DOHH2 (cell line): ENCODE measurements at regions not wholly inside any gene's neighbourhood (a gene's known extent, or its start where the extent isn't known, plus 50 kb on each side); places are given as distances from the start of the nearest gene placed in this dataset.

Experiments used
- H3F3A ChIP-seq: fragments of 200-600 bp; sonication (generic), shearing (Covaris generic); 2 replicates; pipeline ENCODE4 v1.6.0; 2016; ENCODE audit warnings: antibody characterized with exemption, mild to moderate bottlenecking; ENCODE audit not compliant: control insufficient read depth, insufficient read depth
- H3K27ac ChIP-seq: fragments of 200-600 bp; sonication (generic); 2 replicates; pipeline ENCODE4 v1.5.1; 2014; ENCODE audit warnings: low read depth, mild to moderate bottlenecking, low read length, moderate library complexity
- H3K27me3 ChIP-seq: fragments of 200-600 bp; sonication (generic); 2 replicates; pipeline ENCODE4 v1.6.1; 2014; ENCODE audit warnings: mild to moderate bottlenecking, low read length, mixed read lengths; ENCODE audit not compliant: control insufficient read depth
- H3K36me3 ChIP-seq: fragments of 200-600 bp; sonication (generic); 2 replicates; pipeline ENCODE4 v1.6.1; 2014; ENCODE audit warnings: mild to moderate bottlenecking, low read length, moderate library complexity, mixed read lengths; ENCODE audit not compliant: control insufficient read depth
- H3K4me1 ChIP-seq: fragments of 200-600 bp; sonication (generic); 2 replicates; pipeline ENCODE4 v1.6.1; 2014; ENCODE audit warnings: mild to moderate bottlenecking, low read length, mixed read lengths; ENCODE audit not compliant: control insufficient read depth
- H3K4me2 ChIP-seq: fragments of 200-600 bp; sonication (generic); 2 replicates; pipeline ENCODE4 v1.6.0; 2014; ENCODE audit warnings: mild to moderate bottlenecking, low read length, moderate library complexity
- H3K4me3 ChIP-seq: fragments of 200-600 bp; sonication (generic); 2 replicates; pipeline ENCODE4 v1.5.1; 2014; ENCODE audit warnings: mild to moderate bottlenecking, low read length, mixed read lengths
- H3K79me2 ChIP-seq: fragments of 200-600 bp; sonication (generic); 2 replicates; pipeline ENCODE4 v1.6.1; 2014; ENCODE audit warnings: mild to moderate bottlenecking, low read length, mixed read lengths; ENCODE audit not compliant: control insufficient read depth
- H3K9me2 ChIP-seq: fragments of 200-600 bp; sonication (generic); replicated peaks from 2 replicates; pipeline ENCODE4 v1.6.1; 2014; ENCODE audit warnings: mild to moderate bottlenecking, low read length, mixed read lengths; ENCODE audit not compliant: control insufficient read depth
- H3K9me3 ChIP-seq: fragments of 200-600 bp; sonication (generic); 2 replicates; pipeline ENCODE4 v1.6.1; 2014; ENCODE audit warnings: antibody characterized with exemption, low read length, mixed read lengths; ENCODE audit not compliant: control insufficient read depth, insufficient read depth
- H4K20me1 ChIP-seq: fragments of 200-600 bp; sonication (generic); 2 replicates; pipeline ENCODE4 v1.6.0; 2014; ENCODE audit warnings: low read depth, mild to moderate bottlenecking, antibody characterized with exemption, low read length, moderate library complexity; ENCODE audit not compliant: control insufficient read depth, insufficient read depth
- CTCF ChIP-seq: fragments of 200-600 bp; sonication (generic); IDR thresholded peaks from one replicate; pipeline ENCODE4 v1.5.1; 2014; ENCODE audit warnings: antibody characterized with exemption, mild to moderate bottlenecking, low read depth, low read length; ENCODE audit not compliant: poor library complexity, severe bottlenecking
- EZH2phosphoT487 ChIP-seq: fragments of 200-600 bp; sonication (generic); IDR thresholded peaks from 2 replicates; pipeline ENCODE4 v1.6.1; 2017; ENCODE audit warnings: borderline replicate concordance, mild to moderate bottlenecking, antibody characterized with exemption, low read length, moderate library complexity, mixed read lengths

DNA sequence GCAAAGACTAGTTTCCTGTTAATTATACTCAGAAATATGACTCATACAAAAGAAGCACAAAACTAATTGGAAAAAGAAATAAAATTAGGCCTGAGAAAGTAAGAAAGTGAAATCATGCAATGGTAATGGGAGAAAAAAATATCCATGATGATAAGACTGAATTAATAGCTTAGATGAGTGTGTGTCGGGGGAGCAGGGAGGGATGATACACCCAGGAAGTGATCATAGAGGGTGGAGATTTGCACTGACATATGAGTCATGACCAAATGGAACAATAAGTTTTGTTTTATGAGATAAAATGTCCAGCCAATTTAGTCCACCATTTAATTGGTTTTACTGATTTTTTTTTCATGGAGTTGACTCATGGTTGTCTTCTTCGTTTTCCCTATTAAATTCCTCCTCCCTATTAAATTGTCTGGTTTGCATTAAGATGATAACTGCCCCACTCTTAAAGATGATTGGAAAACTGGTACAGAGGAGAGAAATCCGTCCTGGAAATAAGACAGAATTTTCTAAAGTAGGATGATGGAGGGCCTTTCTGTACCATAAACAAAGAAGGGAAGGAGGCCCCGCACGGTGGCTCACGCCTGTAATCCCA lies 111.7 kb upstream of the KCNJ6 start:
- Histone ChIP-seq H3K9me3 (no peaks in the 10 kb centered on the region), H3F3A (no peaks in the 10 kb centered on the region), H3K27me3 (no peaks in the 10 kb centered on the region), H3K36me3 (no peaks in the 10 kb centered on the region), H3K4me1 (no peaks in the 10 kb centered on the region), H3K4me2 (no peak overlapping the region), H3K9me2 (no peaks in the 10 kb centered on the region), H3K4me3 (no peak overlapping the region), H3K79me2 (no peaks in the 10 kb centered on the region), H3K27ac (no peak overlapping the region), H4K20me1 (no peaks in the 10 kb centered on the region)
- TF ChIP-seq EZH2phosphoT487 (no peak), CTCF (no peak)

DNA sequence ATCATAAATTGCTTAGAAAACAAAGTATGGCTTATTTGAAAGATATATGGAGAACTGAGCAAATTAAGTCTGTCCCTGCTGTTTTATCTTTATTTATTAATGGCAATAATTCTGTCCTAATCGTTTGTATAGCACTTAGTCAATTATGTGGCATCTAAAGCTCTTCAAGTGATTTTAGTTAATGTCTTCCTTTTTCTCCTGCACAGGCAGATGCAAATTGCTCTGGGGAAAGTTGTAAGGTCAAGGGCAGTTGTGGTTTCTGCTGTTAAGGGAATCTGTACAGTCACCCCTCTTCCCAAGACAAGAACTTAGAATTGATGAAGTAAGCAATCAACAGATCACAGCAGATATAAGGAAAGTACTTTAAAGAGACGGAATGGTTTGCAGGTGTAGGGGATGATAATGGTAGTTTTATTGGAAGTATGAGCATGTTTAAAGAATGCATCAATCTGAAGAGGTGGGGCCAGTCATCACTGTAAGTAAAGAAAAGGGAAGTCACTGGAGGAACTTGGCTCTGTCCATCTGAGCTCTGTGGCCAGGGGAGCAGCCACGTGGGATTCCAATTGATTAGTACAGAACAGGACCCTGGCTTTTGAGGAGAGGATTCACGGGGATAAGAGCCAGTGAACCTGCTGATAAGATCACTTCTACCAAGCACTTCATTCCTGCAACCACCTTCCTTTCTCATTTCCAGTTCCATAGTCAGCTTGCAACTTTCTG lies 116.0 kb upstream of the KCNJ6 start:
- Histone ChIP-seq H3K9me3 (no peaks in the 10 kb centered on the region), H3K4me2 (no peak overlapping the region), H3K27ac (no peak overlapping the region), H3K4me3 (no peak overlapping the region), H3F3A (no peaks in the 10 kb centered on the region), H4K20me1 (no peaks in the 10 kb centered on the region), H3K79me2 (no peaks in the 10 kb centered on the region), H3K9me2 (no peaks in the 10 kb centered on the region), H3K27me3 (no peaks in the 10 kb centered on the region), H3K4me1 (no peaks in the 10 kb centered on the region), H3K36me3 (no peaks in the 10 kb centered on the region)
- TF ChIP-seq EZH2phosphoT487 = no peak
- no peak for TF ChIP-seq CTCF

DNA sequence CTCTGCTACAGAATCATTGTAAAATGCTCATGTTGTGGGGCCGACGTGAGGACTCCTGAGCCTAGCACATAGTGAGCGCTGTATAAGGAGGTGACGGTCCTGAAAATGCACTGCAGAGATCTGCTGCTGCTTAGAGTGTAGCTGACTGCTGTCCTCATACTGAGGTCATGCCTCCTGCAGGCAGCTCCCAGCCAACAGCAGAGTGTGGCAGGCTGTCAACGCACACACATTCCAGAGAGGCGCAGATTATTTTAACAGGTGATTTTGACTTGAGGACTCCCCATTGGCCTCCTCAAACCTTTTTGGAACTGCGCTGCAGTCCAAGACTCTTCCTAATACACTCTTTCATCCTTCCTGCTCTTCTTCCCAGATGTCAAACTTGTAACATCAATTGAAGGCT lies 119.8 kb upstream of the KCNJ6 start:
- Histone ChIP-seq H3K27me3 (no peaks in the 10 kb centered on the region), H3K4me3 (no peak overlapping the region), H4K20me1 (no peaks in the 10 kb centered on the region), H3K4me2 (no peak overlapping the region), H3F3A (no peaks in the 10 kb centered on the region), H3K36me3 (no peaks in the 10 kb centered on the region), H3K9me3 (no peaks in the 10 kb centered on the region), H3K79me2 (no peaks in the 10 kb centered on the region), H3K4me1 (no peaks in the 10 kb centered on the region), H3K27ac (no peak overlapping the region), H3K9me2 (no peaks in the 10 kb centered on the region)
- TF ChIP-seq CTCF (no peak), EZH2phosphoT487 (no peak)
